K562 (cell line): ENCODE measurements at regions not wholly inside any gene's neighbourhood (a gene's known extent, or its start where the extent isn't known, plus 50 kb on each side); places are given as distances from the start of the nearest gene placed in this dataset.

Experiments used
- ATAC-seq: fragments of 200-7000 bp; cut with Tn5 transposase; 3 replicates; pipeline ENCODE4 v1.9.1; 2020; ENCODE audit warnings: moderate library complexity
- BruUV-seq: library from RNA; stranded (reverse); fragments of 400-500 nt; replicated peaks from 2 replicates; lab custom pipeline; 2021; lab: Mats Ljungman, UMichigan
- CTCF ChIA-PET: fragments of 300-600 bp; formaldehyde crosslinking; extraction: SDS; loops from one replicate; lab custom pipeline; 2021; ENCODE audit warnings: low intra/inter-chr PET ratio; lab: Yijun Ruan, JAX
- POLR2A ChIA-PET: fragments of 300-600, 350-650 bp; sonication (Branson Sonifier 250); formaldehyde crosslinking; extraction: SDS; loops from one replicate; lab custom pipeline; 2021; ENCODE audit warnings: antibody characterized with exemption, inconsistent platforms; lab: Yijun Ruan, JAX
- DNase-seq, 4 experiments: peaks; one replicate each; pipeline versions ENCODE4 v3.0.0 to v3.0.0-alpha.2; 2011 to 2018; ENCODE audit warnings: low spot score in 3 of 4, mixed read lengths in 3 of 4; ENCODE audit errors: extremely low read depth in 1 of 4
- FAIRE-seq: peaks from 2 replicates; lab custom pipeline; 2011; peaks lifted over from hg19 to GRCh38; lab: Jason Lieb, UNC
- H2AFZ ChIP-seq: 2 replicates; pipeline ENCODE4 v1.6.0; 2011; ENCODE audit warnings: low read depth, low read length, control low read depth, inconsistent platforms
- H3K27ac ChIP-seq: fragments of 200-600 bp; 3 replicates; pipeline ENCODE4 v1.8.0; 2011; ENCODE audit warnings: low read depth, mild to moderate bottlenecking, control low read depth, inconsistent platforms, low read length, moderate library complexity, mixed read lengths; ENCODE audit errors: extremely low read depth
- H3K27me3 ChIP-seq, 2 experiments: fragments of 300-600 bp in 1 of 2; 2 replicates in 1 of 2; 3 replicates in 1 of 2; pipeline versions ENCODE4 v1.6.0 to v1.8.0; 2011; ENCODE audit warnings: inconsistent platforms in 2 of 2, low read length in 2 of 2, mild to moderate bottlenecking in 1 of 2, mixed read lengths in 1 of 2, moderate library complexity in 1 of 2; ENCODE audit not compliant: control insufficient read depth in 2 of 2, insufficient read depth in 2 of 2
- H3K36me3 ChIP-seq: fragments of 300-600 bp; 3 replicates; pipeline ENCODE4 v1.8.0; 2011; ENCODE audit warnings: mild to moderate bottlenecking, low read length, inconsistent platforms; ENCODE audit not compliant: control insufficient read depth, insufficient read depth
- H3K4me1 ChIP-seq, 2 experiments: fragments of 200-600 bp in 1 of 2; replicated peaks in 1 of 2; 2 replicates in 1 of 2; 3 replicates in 1 of 2; pipeline versions ENCODE4 v1.5.1 to v1.8.0; 2011; ENCODE audit warnings: inconsistent platforms in 2 of 2, low read length in 2 of 2, mild to moderate bottlenecking in 1 of 2, mixed read lengths in 1 of 2, moderate library complexity in 1 of 2; ENCODE audit not compliant: control insufficient read depth in 2 of 2, insufficient read depth in 2 of 2
- H3K4me2 ChIP-seq: 2 replicates; pipeline ENCODE4 v1.6.1; 2011; ENCODE audit warnings: low read length, control low read depth, inconsistent platforms, mixed read lengths; ENCODE audit not compliant: insufficient read depth
- H3K4me3 ChIP-seq: fragments of 200-600 bp; sonication (generic), shearing (Covaris generic); 2 replicates; pipeline ENCODE4 v1.5.1; 2016; ENCODE audit warnings: control low read depth, inconsistent platforms
- H3K79me2 ChIP-seq: fragments of 200-600 bp; 3 replicates; pipeline ENCODE4 v1.8.0; 2011; ENCODE audit warnings: low read length, inconsistent platforms; ENCODE audit not compliant: control insufficient read depth, insufficient read depth
- H3K9ac ChIP-seq, 2 experiments: 2 replicates each; pipeline versions ENCODE4 v1.6.0 to v1.6.1; 2011; ENCODE audit warnings: low read depth in 2 of 2, low read length in 2 of 2, control low read depth in 1 of 2, inconsistent platforms in 1 of 2, mild to moderate bottlenecking in 1 of 2, mixed read lengths in 1 of 2; ENCODE audit not compliant: insufficient read depth in 1 of 2
- H3K9me1 ChIP-seq: one replicate; pipeline ENCODE4 v1.6.0; 2011; ENCODE audit warnings: inconsistent platforms, mild to moderate bottlenecking, low read length, moderate library complexity; ENCODE audit not compliant: control insufficient read depth, insufficient read depth
- H3K9me3 ChIP-seq: replicated peaks from 2 replicates; pipeline ENCODE4 v1.5.1; 2011; ENCODE audit warnings: low read depth, low read length, inconsistent platforms; ENCODE audit not compliant: control insufficient read depth, insufficient read depth
- H4K20me1 ChIP-seq: replicated peaks from 2 replicates; pipeline ENCODE4 v1.6.1; 2011; ENCODE audit warnings: low read length, inconsistent platforms, mixed read lengths; ENCODE audit not compliant: control insufficient read depth, insufficient read depth
- CBX5 ChIP-seq: IDR thresholded peaks from 2 replicates; pipeline ENCODE4 v1.6.1; 2014; ENCODE audit warnings: low read depth, borderline replicate concordance
- CEBPB ChIP-seq: fragments of 450-650 bp; IDR thresholded peaks from 2 replicates; pipeline ENCODE4 v1.6.1; 2016; ENCODE audit warnings: missing genetic modification characterization, missing compliant biosample characterization
- ERF ChIP-seq: fragments of 450-650 bp; formaldehyde crosslinking; IDR thresholded peaks from 2 replicates; pipeline ENCODE4 v1.4.0; 2020; ENCODE audit warnings: mild to moderate bottlenecking, mixed read lengths
- ESRRA ChIP-seq: fragments of 450-650 bp; IDR thresholded peaks from 2 replicates; pipeline ENCODE4 v1.6.1; 2014; ENCODE audit warnings: low read depth, mild to moderate bottlenecking, moderate library complexity, borderline replicate concordance
- NFRKB ChIP-seq: fragments of 450-650 bp; IDR thresholded peaks from 2 replicates; pipeline ENCODE4 v1.6.1; 2016; ENCODE audit warnings: low read depth
- PHF20 ChIP-seq: fragments of 450-650 bp; IDR thresholded peaks from 2 replicates; pipeline ENCODE4 v1.6.1; 2018; ENCODE audit not compliant: partially characterized antibody
- SMAD4 ChIP-seq: fragments of 250-450 bp; sonication (Bioruptor Pico); conservative IDR thresholded peaks from 2 replicates; pipeline ENCODE4 v1.8.0; 2021; ENCODE audit warnings: inconsistent platforms, mild to moderate bottlenecking, moderate library complexity
- ZBTB1 ChIP-seq: sonication (generic); formaldehyde crosslinking; IDR thresholded peaks from 2 replicates; pipeline ENCODE4 v1.8.1; 2023; ENCODE audit warnings: missing genetic modification reagents, low read depth, mild to moderate bottlenecking, borderline replicate concordance
- ZBTB40 ChIP-seq, 2 experiments: fragments of 450-650 bp in 1 of 2; sonication (generic) in 1 of 2; formaldehyde crosslinking in 1 of 2; IDR thresholded peaks; 2 replicates each; pipeline versions ENCODE4 v1.7.1 to v1.9.0; 2016 to 2022; ENCODE audit warnings: inconsistent platforms in 1 of 2, mild to moderate bottlenecking in 1 of 2, missing genetic modification reagents in 1 of 2
- ZNF561 ChIP-seq: fragments of 450-650 bp; formaldehyde crosslinking; conservative IDR thresholded peaks from 2 replicates; pipeline ENCODE4 v1.4.0; 2020; ENCODE audit warnings: mild to moderate bottlenecking, moderate library complexity
- ZNF707 ChIP-seq: fragments of 250-450 bp; sonication (Bioruptor Pico); conservative IDR thresholded peaks from 2 replicates; pipeline ENCODE4 v1.8.0; 2022; ENCODE audit warnings: inconsistent platforms, mild to moderate bottlenecking, moderate library complexity
- WGBS: fragments of 100-300 bp; shearing (Covaris generic); methylation state at CpG from one replicate; pipeline ENCODE4 v1.1.6; 2016; ENCODE audit warnings: low coverage, mixed read lengths; ENCODE audit not compliant: insufficient coverage; ENCODE audit errors: missing lambda C conversion rate; 5-methylcytosine and 5-hydroxymethylcytosine counted together
- in situ Hi-C: fragments of 300-500 bp; cut with MboI; formaldehyde crosslinking; loops from 4 replicates; pipeline ENCODE4 v1.15.0; 2018; ENCODE audit warnings: inconsistent platforms, mixed read lengths
- intact Hi-C: fragments of 100-400 bp; cut with micrococcal nuclease; formaldehyde crosslinking; loops from 2 replicates; pipeline ENCODE4 v1.14.2; 2022

GRCh38 chr7:130899638-130900401 is 165.8 kb upstream of the KLF14 start:
- H3K79me2 ChIP-seq: no peaks in the 10 kb centered on the region
- no peaks in the 10 kb centered on the region for H3K9me1 ChIP-seq
- no peak overlapping the region for H2AFZ ChIP-seq
- peaks cover 15 to 24% of the 10 kb centered on the region in 2 experiments for H3K4me1 ChIP-seq
- no peak overlapping the region for H3K4me3 ChIP-seq
- no peak overlapping the region for H3K4me2 ChIP-seq
- H3K9ac ChIP-seq: no peak overlapping the region
- in situ Hi-C loops: loop anchor here (5.0 kb wide), 2 partner anchors 107 to 142 kb away; no protein-coding TSS in a partner anchor
- H3K9me3 ChIP-seq: no peaks in the 10 kb centered on the region
- 72% methylated on average over 15 of the region's 15 CpGs for WGBS
- no TSS peak for BruUV-seq
- CTCF ChIA-PET: interaction anchor here (0.8 kb wide), 1 partner anchor 169 kb away, joined by 3 read pairs; no protein-coding TSS in a partner anchor
- no peak for ATAC-seq
- intact Hi-C loops: loop anchor here (5.0 kb wide), 1 partner anchor 522 kb away; no protein-coding TSS in a partner anchor
- H3K36me3 ChIP-seq: peaks cover 6% of the 10 kb centered on the region; the same call in 2 of the 3 replicates
- no peak for FAIRE-seq
- H3K27me3 ChIP-seq: no peaks in the 10 kb centered on the region
- no peaks in the 10 kb centered on the region for H4K20me1 ChIP-seq
- no peak overlapping the region for H3K27ac ChIP-seq
- POLR2A ChIA-PET: interaction anchor here (0.6 to 1.8 kb wide), 4 partner anchors 11 to 204 kb away, joined by 3 to 6 read pairs (median 3); no protein-coding TSS in a partner anchor
- no peak for DNase-seq
- TF ChIP-seq ZBTB40 (IDR thresholded peaks at IDR 0.05): no peak
- TF ChIP-seq ZBTB40 (CRISPR knock-in tag; IDR thresholded peaks at IDR 0.05): no peak
- TF ChIP-seq ERF (CRISPR knock-in tag): no peak
- TF ChIP-seq ZNF561 (CRISPR knock-in tag): no peak
- TF ChIP-seq PHF20: no peak
- TF ChIP-seq CEBPB (tag): 0 out of 2 replicates have a peak, but pooled peaks have one; percentile 8
- TF ChIP-seq CBX5: no peak
- TF ChIP-seq SMAD4 (CRISPR knock-in tag): no peak
- TF ChIP-seq ZNF707 (CRISPR knock-in tag): no peak
- TF ChIP-seq ESRRA: 0 out of 2 replicates have a peak, but pooled peaks have one; percentile 16
- no peak for TF ChIP-seq NFRKB
- TF ChIP-seq ZBTB1 (CRISPR knock-in tag): no peak
